Fibroblast of lung (primary cell): ENCODE measurements at regions not wholly inside any gene's neighbourhood (a gene's known extent, or its start where the extent isn't known, plus 50 kb on each side); places are given as distances from the start of the nearest gene placed in this dataset.

Source experiments
- CTCF ChIP-seq, 2 donors: IDR thresholded peaks in 1 of 2; conservative IDR thresholded peaks in 1 of 2; 1 replicate in 1 of 2; 2 replicates in 1 of 2; pipeline ENCODE4 v1.5.1; 2011 to 2012; ENCODE audit warnings: low read length in 2 of 2, control low read depth in 1 of 2, inconsistent platforms in 1 of 2, low read depth in 1 of 2, mild to moderate bottlenecking in 1 of 2
- EZH2 ChIP-seq: IDR thresholded peaks from 2 replicates; pipeline ENCODE4 v1.5.1; 2012; ENCODE audit warnings: low read length, control low read depth, mild to moderate bottlenecking; ENCODE audit errors: missing control alignments

GRCh38 chr2:67970071-67970470 is 92.7 kb downstream of the C1D start:
- TF ChIP-seq CTCF (conservative IDR thresholded peaks at IDR 0.05 in 1 of 2, IDR thresholded peaks at IDR 0.05 in 1 of 2; ENCODE audit: low read depth in 1 of 2, low read length in 2 of 2) (no peak), EZH2 (no peak)
